SK-N-SH treated with all-trans-retinoic acid at 6 μM for 48 hours (cell line): ENCODE measurements at regions not wholly inside any gene's neighbourhood (a gene's known extent, or its start where the extent isn't known, plus 50 kb on each side); places are given as distances from the start of the nearest gene placed in this dataset.

Source experiments
- ARNTL ChIP-seq: fragments of 450-650 bp; formaldehyde crosslinking; IDR thresholded peaks from 2 replicates; pipeline ENCODE4 v1.5.0; 2020; ENCODE audit warnings: low read depth, mild to moderate bottlenecking, moderate library complexity, borderline replicate concordance
- BACH2 ChIP-seq: fragments of 250-450 bp; sonication (Bioruptor Pico); IDR thresholded peaks from 2 replicates; pipeline ENCODE4 v1.9.0; 2021; ENCODE audit warnings: mild to moderate bottlenecking, borderline replicate concordance
- ESRRG ChIP-seq: fragments of 250-450 bp; sonication (Bioruptor Pico); IDR thresholded peaks from 2 replicates; pipeline ENCODE4 v1.6.1; 2021; ENCODE audit warnings: mild to moderate bottlenecking
- ZFP3 ChIP-seq: fragments of 250-450 bp; sonication (Bioruptor Pico); IDR thresholded peaks from 2 replicates; pipeline ENCODE4 v1.5.0; 2020; ENCODE audit warnings: mild to moderate bottlenecking, moderate library complexity
- ZNF565 ChIP-seq: fragments of 450-650 bp; formaldehyde crosslinking; conservative IDR thresholded peaks from 2 replicates; pipeline ENCODE4 v1.5.0; 2020; ENCODE audit warnings: low read depth, mild to moderate bottlenecking, moderate library complexity
- TF ChIP-seq, protein P1 (sequence below): fragments of 250-450 bp; sonication (Bioruptor Pico); IDR thresholded peaks from 2 replicates; pipeline ENCODE4 v1.5.1; 2020; ENCODE audit warnings: low read depth, mild to moderate bottlenecking, moderate library complexity
- TF ChIP-seq, protein P2 (sequence below): fragments of 250-450 bp; sonication (Bioruptor Pico); IDR thresholded peaks from 2 replicates; pipeline ENCODE4 v1.5.0; 2020; ENCODE audit warnings: mild to moderate bottlenecking, moderate library complexity

DNA sequence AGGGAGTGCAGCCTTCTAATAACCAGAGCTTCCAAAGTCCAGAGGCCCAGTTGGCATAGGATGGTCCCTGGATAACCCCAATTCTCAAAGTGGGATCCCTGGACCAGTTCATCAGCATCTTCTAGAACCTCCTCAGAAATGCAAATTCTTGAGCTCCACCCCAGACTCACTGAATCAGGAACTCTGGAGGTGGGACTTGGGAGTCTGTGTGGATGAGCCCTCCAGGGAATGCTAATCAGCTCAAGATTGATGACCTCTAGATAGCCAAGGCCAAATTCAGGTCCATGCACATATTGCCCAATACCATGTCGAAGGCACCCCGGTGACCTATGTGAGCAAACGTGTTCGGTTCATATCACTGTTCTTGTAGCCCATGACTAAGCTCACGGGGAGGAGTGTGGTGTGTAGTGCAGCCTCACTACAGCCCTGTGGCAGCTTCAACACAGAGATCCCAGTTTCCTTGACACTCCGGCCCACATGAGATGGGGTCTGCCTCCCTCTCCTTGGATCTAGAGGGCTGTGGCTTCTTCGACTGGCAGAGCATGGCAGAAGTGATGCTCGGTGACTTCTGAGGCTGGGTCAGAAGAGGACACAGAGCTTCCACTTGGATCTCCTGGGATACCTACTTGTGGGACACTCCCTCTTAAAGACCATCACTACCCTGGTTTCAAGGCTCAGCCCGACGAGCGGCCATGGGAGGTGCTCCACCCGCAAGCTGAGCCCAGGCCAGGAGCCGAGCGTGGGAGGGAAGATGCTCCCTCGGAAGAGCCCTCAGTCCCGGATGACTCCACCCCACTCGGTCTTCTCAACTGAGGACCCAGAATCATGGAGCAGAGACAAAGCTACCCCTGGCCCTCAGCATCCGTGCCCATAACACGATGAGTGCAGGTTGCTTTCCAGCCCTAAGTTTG is 151.1 kb upstream of the CST7 start:
- TF ChIP-seq ZFP3 (CRISPR knock-in tag) = no peak
- TF ChIP-seq, protein P1, sequence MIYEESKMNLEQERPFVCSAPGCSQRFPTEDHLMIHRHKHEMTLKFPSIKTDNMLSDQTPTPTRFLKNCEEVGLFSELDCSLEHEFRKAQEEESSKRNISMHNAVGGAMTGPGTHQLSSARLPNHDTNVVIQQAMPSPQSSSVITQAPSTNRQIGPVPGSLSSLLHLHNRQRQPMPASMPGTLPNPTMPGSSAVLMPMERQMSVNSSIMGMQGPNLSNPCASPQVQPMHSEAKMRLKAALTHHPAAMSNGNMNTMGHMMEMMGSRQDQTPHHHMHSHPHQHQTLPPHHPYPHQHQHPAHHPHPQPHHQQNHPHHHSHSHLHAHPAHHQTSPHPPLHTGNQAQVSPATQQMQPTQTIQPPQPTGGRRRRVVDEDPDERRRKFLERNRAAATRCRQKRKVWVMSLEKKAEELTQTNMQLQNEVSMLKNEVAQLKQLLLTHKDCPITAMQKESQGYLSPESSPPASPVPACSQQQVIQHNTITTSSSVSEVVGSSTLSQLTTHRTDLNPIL (CRISPR knock-in tag) = no peak
- TF ChIP-seq ESRRG (CRISPR knock-in tag) = no peak
- no peak for TF ChIP-seq BACH2 (CRISPR knock-in tag)
- TF ChIP-seq ARNTL (CRISPR knock-in tag) = no peak
- TF ChIP-seq, protein P2, sequence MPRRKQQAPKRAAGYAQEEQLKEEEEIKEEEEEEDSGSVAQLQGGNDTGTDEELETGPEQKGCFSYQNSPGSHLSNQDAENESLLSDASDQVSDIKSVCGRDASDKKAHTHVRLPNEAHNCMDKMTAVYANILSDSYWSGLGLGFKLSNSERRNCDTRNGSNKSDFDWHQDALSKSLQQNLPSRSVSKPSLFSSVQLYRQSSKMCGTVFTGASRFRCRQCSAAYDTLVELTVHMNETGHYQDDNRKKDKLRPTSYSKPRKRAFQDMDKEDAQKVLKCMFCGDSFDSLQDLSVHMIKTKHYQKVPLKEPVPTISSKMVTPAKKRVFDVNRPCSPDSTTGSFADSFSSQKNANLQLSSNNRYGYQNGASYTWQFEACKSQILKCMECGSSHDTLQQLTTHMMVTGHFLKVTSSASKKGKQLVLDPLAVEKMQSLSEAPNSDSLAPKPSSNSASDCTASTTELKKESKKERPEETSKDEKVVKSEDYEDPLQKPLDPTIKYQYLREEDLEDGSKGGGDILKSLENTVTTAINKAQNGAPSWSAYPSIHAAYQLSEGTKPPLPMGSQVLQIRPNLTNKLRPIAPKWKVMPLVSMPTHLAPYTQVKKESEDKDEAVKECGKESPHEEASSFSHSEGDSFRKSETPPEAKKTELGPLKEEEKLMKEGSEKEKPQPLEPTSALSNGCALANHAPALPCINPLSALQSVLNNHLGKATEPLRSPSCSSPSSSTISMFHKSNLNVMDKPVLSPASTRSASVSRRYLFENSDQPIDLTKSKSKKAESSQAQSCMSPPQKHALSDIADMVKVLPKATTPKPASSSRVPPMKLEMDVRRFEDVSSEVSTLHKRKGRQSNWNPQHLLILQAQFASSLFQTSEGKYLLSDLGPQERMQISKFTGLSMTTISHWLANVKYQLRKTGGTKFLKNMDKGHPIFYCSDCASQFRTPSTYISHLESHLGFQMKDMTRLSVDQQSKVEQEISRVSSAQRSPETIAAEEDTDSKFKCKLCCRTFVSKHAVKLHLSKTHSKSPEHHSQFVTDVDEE = no peak
- no peak for TF ChIP-seq ZNF565
